B cell (primary cell): ENCODE measurements at regions not wholly inside any gene's neighbourhood (a gene's known extent, or its start where the extent isn't known, plus 50 kb on each side); places are given as distances from the start of the nearest gene placed in this dataset.

Source experiments
- ATAC-seq: fragments of 200-7000 bp; cut with Tn5 transposase; one replicate; pipeline ENCODE4 v1.10.0; 2021; ENCODE audit warnings: low read depth, mild to moderate bottlenecking, moderate number of reproducible peaks, moderate library complexity
- CTCF ChIA-PET: fragments of 350-600 bp; sonication (Branson Sonifier 250); formaldehyde crosslinking; loops from one replicate; lab custom pipeline; 2021; ENCODE audit warnings: antibody characterized with exemption, inconsistent platforms; lab: Charles Lee
- POLR2A ChIA-PET: fragments of 350-600 bp; sonication (Branson Sonifier 250); formaldehyde crosslinking; loops from one replicate; lab custom pipeline; 2021; ENCODE audit warnings: antibody characterized with exemption; lab: Charles Lee
- DNase-seq: peaks from one replicate; pipeline ENCODE4 v3.0.0; 2013
- H2AFZ ChIP-seq: 2 replicates; pipeline ENCODE4 v1.6.1; 2012; ENCODE audit warnings: mild to moderate bottlenecking, low read depth, low read length; ENCODE audit not compliant: insufficient read depth, poor library complexity, severe bottlenecking
- H3K27ac ChIP-seq, 2 donors: 1 replicate in 1 of 2; 2 replicates in 1 of 2; pipeline ENCODE4 v1.5.1; 2012 to 2013; ENCODE audit warnings: low read length in 2 of 2, mild to moderate bottlenecking in 2 of 2, moderate library complexity in 1 of 2
- H3K27me3 ChIP-seq, 4 experiments: fragments of 200-600 bp in 1 of 4; sonication (generic) in 1 of 4; replicated peaks in 1 of 4; 1 replicate in 2 of 4; 2 replicates in 2 of 4; pipeline versions ENCODE4 v1.6.1 to v1.7.0; 2013 to 2016; ENCODE audit warnings: low read length in 3 of 4, mild to moderate bottlenecking in 2 of 4, mixed read lengths in 1 of 4, moderate library complexity in 1 of 4; ENCODE audit not compliant: insufficient read depth in 4 of 4, control insufficient read depth in 3 of 4; ENCODE audit errors: control extremely low read depth in 1 of 4
- H3K36me3 ChIP-seq, 2 experiments: replicated peaks in 1 of 2; 1 replicate in 1 of 2; 2 replicates in 1 of 2; pipeline versions ENCODE4 v1.6.1 to v1.7.1; 2013; ENCODE audit warnings: low read length in 1 of 2; ENCODE audit not compliant: insufficient read depth in 2 of 2, control insufficient read depth in 1 of 2; ENCODE audit errors: control extremely low read depth in 1 of 2, extremely low read depth in 1 of 2
- H3K4me1 ChIP-seq, 2 donors: fragments of 200-600 bp in 1 of 2; sonication (generic) in 1 of 2; 1 replicate in 1 of 2; 2 replicates in 1 of 2; pipeline versions ENCODE4 v1.5.1 to v1.6.1; 2013 to 2017; ENCODE audit warnings: low read length in 2 of 2; ENCODE audit not compliant: control insufficient read depth in 2 of 2, insufficient read depth in 2 of 2
- H3K4me2 ChIP-seq: replicated peaks from 2 replicates; pipeline ENCODE3; 2012; ENCODE audit warnings: mild to moderate bottlenecking, low read depth, low read length; ENCODE audit not compliant: poor library complexity, severe bottlenecking
- H3K4me3 ChIP-seq, 5 experiments: fragments of 200-600 bp in 1 of 5; sonication (generic) in 1 of 5; 1 replicate in 3 of 5; 2 replicates in 2 of 5; pipeline versions ENCODE4 v1.5.1 to v1.7.0; 2011 to 2016; ENCODE audit warnings: low read length in 4 of 5, mild to moderate bottlenecking in 4 of 5, low read depth in 2 of 5, control low read depth in 1 of 5, moderate library complexity in 1 of 5; ENCODE audit not compliant: insufficient read depth in 1 of 5; ENCODE audit errors: control extremely low read depth in 1 of 5, extremely low read depth in 1 of 5
- H3K79me2 ChIP-seq: fragments of 200-600 bp; sonication (generic); one replicate; pipeline ENCODE4 v1.6.0; 2016; ENCODE audit warnings: low read length; ENCODE audit not compliant: control insufficient read depth, insufficient read depth
- H3K9ac ChIP-seq: fragments of 200-600 bp; sonication (generic); 2 replicates; pipeline ENCODE4 v1.6.1; 2017; ENCODE audit warnings: mild to moderate bottlenecking, low read length, moderate library complexity
- H3K9me3 ChIP-seq, 3 donors: one replicate each; pipeline versions ENCODE4 v1.6.1 to v1.7.1; 2013; ENCODE audit warnings: low read length in 2 of 3; ENCODE audit not compliant: control insufficient read depth in 2 of 3, insufficient read depth in 1 of 3; ENCODE audit errors: control extremely low read depth in 1 of 3
- H4K20me1 ChIP-seq: 2 replicates; pipeline ENCODE4 v1.6.0; 2012; ENCODE audit warnings: mild to moderate bottlenecking, low read length; ENCODE audit not compliant: insufficient read depth, control insufficient read depth, poor library complexity, severe bottlenecking
- H3K27ac Mint-ChIP-seq: one replicate; pipeline ENCODE4 v1.8.0; 2021; ENCODE audit warnings: mixed read lengths
- H3K27me3 Mint-ChIP-seq: one replicate; pipeline ENCODE4 v1.8.0; 2021; ENCODE audit warnings: mixed read lengths
- H3K4me1 Mint-ChIP-seq: one replicate; pipeline ENCODE4 v1.8.0; 2021; ENCODE audit warnings: mixed read lengths
- H3K4me3 Mint-ChIP-seq: one replicate; pipeline ENCODE4 v1.8.0; 2021; ENCODE audit warnings: mixed read lengths
- H3K9me3 Mint-ChIP-seq: one replicate; pipeline ENCODE4 v1.8.0; 2022; ENCODE audit warnings: mixed read lengths; ENCODE audit not compliant: insufficient read depth
- CTCF ChIP-seq: fragments of 200-600 bp; IDR thresholded peaks from one replicate; pipeline ENCODE4 v1.8.0; 2022; ENCODE audit warnings: antibody characterized with exemption, mild to moderate bottlenecking
- EZH2 ChIP-seq: IDR thresholded peaks from 2 replicates; pipeline ENCODE4 v1.6.1; 2012; ENCODE audit warnings: borderline replicate concordance, low read depth, mild to moderate bottlenecking, moderate library complexity, low read length; ENCODE audit not compliant: insufficient read depth, poor library complexity, severe bottlenecking
- WGBS: methylation state at CpG from one replicate; pipeline ENCODE4 v1.1.5; 2013; ENCODE audit warnings: missing lambda C conversion rate; ENCODE audit not compliant: insufficient coverage; 5-methylcytosine and 5-hydroxymethylcytosine counted together
- intact Hi-C: fragments of 100-400 bp; cut with micrococcal nuclease; formaldehyde crosslinking; loops from one replicate; pipeline ENCODE4 v1.10.0; 2022

- no peak for TF ChIP-seq EZH2
- TF ChIP-seq CTCF: no peak
- peaks cover 14 to 33% of the 10 kb centered on the region in 2 donors for H3K4me1 ChIP-seq
- peaks cover 28% of the 10 kb centered on the region for H3K4me1 Mint-ChIP-seq
- H4K20me1 ChIP-seq: no peaks in the 10 kb centered on the region
- H3K9me3 ChIP-seq: peaks cover 0 to 4% (median 0%) of the 10 kb centered on the region in 3 donors
- H3K9me3 Mint-ChIP-seq: no peaks in the 10 kb centered on the region
- no peak overlapping the region for H3K4me3 ChIP-seq
- WGBS: 94% methylated on average over 5 of the region's 6 CpGs
- no peak overlapping the region for H3K9ac ChIP-seq
- no peaks in the 10 kb centered on the region for H3K79me2 ChIP-seq
- H2AFZ ChIP-seq: no peak overlapping the region
- DNase-seq (no peak), ATAC-seq (no peak)
- H3K27ac ChIP-seq: no peak overlapping the region
- H3K27ac Mint-ChIP-seq: no peak overlapping the region
- ChIA-PET CTCF (no interaction called here), POLR2A (no interaction called here)
- peaks cover 4% of the 10 kb centered on the region for H3K27me3 Mint-ChIP-seq
- no peak overlapping the region for H3K4me2 ChIP-seq
- H3K27me3 ChIP-seq: peaks cover 0 to 8% (median 1%) of the 10 kb centered on the region in 4 experiments
- intact Hi-C loops: no loop called here
- H3K36me3 ChIP-seq: no peaks in the 10 kb centered on the region
- H3K4me3 Mint-ChIP-seq: no peak overlapping the region
Measured at GRCh38 chr15:69916169-69916785, 181.4 kb downstream of the TLE3 start.

GRCh38 chr15:69917056-69917455, 180.7 kb downstream of the TLE3 start:
- TF ChIP-seq CTCF: no peak
- no peak for TF ChIP-seq EZH2
- Histone ChIP-seq H2AFZ (no peak overlapping the region), H3K27ac (no peak overlapping the region), H3K36me3 (no peaks in the 10 kb centered on the region), H3K4me1 (peaks cover 22 to 41% of the 10 kb centered on the region in 2 donors), H3K4me3 (no peak overlapping the region), H4K20me1 (no peaks in the 10 kb centered on the region), H3K79me2 (no peaks in the 10 kb centered on the region), H3K9ac (no peak overlapping the region), H3K9me3 (peaks cover 0 to 4% (median 0%) of the 10 kb centered on the region in 3 donors), H3K4me2 (no peak overlapping the region), H3K27me3 (peaks cover 0 to 8% (median 1%) of the 10 kb centered on the region in 4 experiments)
- H3K9me3 Mint-ChIP-seq: no peaks in the 10 kb centered on the region
- no peak overlapping the region for H3K27ac Mint-ChIP-seq
- no peak for DNase-seq
- intact Hi-C loops: no loop called here
- ChIA-PET POLR2A (no interaction called here), CTCF (no interaction called here)
- WGBS: 83% methylated on average over 1 of the region's 2 CpGs
- no peak for ATAC-seq
- H3K27me3 Mint-ChIP-seq: peaks cover 4% of the 10 kb centered on the region
- H3K4me3 Mint-ChIP-seq: no peak overlapping the region
- peaks cover 36% of the 10 kb centered on the region for H3K4me1 Mint-ChIP-seq
